ENCODE measurements at regions not wholly inside any gene's neighbourhood (a gene's known extent, or its start where the extent isn't known, plus 50 kb on each side); places are given as distances from the start of the nearest gene placed in this dataset.

DNA sequence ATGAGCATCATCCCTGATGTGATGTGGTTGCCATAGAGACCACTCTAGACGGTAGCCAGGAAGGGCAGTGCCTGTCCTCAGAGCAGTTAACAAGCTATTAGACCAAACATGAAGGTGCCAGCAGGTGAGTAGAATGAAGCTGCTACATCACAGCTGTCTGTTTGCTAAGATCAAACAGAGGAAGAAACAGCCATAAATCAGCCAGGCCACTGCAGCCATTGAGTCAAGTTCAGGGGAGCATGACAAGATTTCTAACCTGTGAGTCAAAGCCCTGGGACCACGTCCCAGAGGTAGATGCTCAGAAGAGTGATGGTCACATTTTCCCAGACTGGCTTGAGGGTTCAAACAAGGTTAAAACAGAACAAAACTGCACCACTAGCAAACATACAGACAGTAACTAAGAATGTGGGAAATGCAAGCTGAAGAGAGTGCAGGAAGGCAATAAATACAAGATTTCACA, 450.6 kb upstream of the DAB1 start:
- no peaks in the 10 kb centered on the region for H3K9me3 ChIP-seq
- H3K27me3 ChIP-seq, result no peaks in the 10 kb centered on the region
- no peaks in the 10 kb centered on the region for H3K4me1 ChIP-seq
- no peak for TF ChIP-seq POLR2A (IDR thresholded peaks at IDR 0.05)
- TF ChIP-seq, protein P1, sequence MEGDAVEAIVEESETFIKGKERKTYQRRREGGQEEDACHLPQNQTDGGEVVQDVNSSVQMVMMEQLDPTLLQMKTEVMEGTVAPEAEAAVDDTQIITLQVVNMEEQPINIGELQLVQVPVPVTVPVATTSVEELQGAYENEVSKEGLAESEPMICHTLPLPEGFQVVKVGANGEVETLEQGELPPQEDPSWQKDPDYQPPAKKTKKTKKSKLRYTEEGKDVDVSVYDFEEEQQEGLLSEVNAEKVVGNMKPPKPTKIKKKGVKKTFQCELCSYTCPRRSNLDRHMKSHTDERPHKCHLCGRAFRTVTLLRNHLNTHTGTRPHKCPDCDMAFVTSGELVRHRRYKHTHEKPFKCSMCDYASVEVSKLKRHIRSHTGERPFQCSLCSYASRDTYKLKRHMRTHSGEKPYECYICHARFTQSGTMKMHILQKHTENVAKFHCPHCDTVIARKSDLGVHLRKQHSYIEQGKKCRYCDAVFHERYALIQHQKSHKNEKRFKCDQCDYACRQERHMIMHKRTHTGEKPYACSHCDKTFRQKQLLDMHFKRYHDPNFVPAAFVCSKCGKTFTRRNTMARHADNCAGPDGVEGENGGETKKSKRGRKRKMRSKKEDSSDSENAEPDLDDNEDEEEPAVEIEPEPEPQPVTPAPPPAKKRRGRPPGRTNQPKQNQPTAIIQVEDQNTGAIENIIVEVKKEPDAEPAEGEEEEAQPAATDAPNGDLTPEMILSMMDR (IDR thresholded peaks at IDR 0.05 in 4 of 5, conservative IDR thresholded peaks at IDR 0.05 in 1 of 5), result no peak
- DNase-seq, result no peak
- no peak overlapping the region for H3K27ac ChIP-seq
- ATAC-seq, result no peak
- no peak overlapping the region for H3K4me3 ChIP-seq
- in situ Hi-C loops (cut with MboI; ENCODE audit: low sequenced_read_pairs in 4 of 4), result no loop called here
- intact Hi-C loops (cut with DNase I; ENCODE audit: low total_unique reads), result no loop called here
- H3K36me3 ChIP-seq, result no peaks in the 10 kb centered on the region

DNA sequence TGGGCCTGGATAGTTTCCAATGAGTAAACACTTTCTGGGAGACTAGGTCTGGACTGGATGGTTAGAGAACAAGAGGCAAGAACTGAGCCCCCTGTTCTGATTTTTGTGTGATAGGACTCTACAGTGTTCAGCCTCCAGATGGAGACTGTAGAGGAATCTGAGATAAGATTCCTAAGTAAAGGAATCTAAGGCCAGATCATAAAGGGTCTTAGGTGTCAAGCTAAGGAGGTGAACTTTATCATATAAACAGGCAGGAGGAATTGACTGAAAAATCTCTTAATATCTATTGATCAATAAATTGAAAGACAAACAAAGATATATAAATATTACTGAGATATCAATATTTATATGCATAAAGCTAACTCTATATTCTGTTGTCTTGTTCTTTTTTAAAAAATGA, 449.1 kb upstream of the DAB1 start:
- DNase-seq (no peak), ATAC-seq (no peak)
- no peak for TF ChIP-seq POLR2A (IDR thresholded peaks at IDR 0.05)
- TF ChIP-seq, protein P1 (IDR thresholded peaks at IDR 0.05 in 4 of 5, conservative IDR thresholded peaks at IDR 0.05 in 1 of 5), result no peak
- Histone ChIP-seq H3K4me3 (no peak overlapping the region), H3K4me1 (no peaks in the 10 kb centered on the region), H3K36me3 (no peaks in the 10 kb centered on the region), H3K9me3 (no peaks in the 10 kb centered on the region), H3K27ac (no peak overlapping the region), H3K27me3 (no peaks in the 10 kb centered on the region)
- in situ Hi-C loops (cut with MboI; ENCODE audit: low sequenced_read_pairs in 4 of 4) (no loop called here), intact Hi-C loops (cut with DNase I; ENCODE audit: low total_unique reads) (no loop called here)

DNA sequence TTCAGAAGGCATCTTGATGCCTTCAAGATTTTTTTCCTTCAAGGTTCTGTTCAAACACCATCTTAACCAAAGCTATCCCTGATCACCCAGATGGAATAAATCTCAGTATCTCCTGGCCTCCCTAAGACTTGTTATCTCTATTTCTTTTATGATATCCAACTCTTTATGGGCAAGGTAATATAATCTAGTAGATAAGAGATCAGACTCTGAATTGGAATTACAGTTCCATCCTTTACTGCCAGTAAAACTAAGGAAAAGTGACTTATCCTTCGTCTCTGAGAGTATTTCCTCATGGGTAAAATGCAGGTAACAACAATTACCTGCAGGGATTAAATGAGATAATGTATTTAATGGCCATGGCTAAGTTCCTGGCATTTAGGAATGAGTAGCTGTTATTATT, 445.0 kb upstream of the DAB1 start:
- TF ChIP-seq POLR2A (IDR thresholded peaks at IDR 0.05), result no peak
- TF ChIP-seq, protein P1 (IDR thresholded peaks at IDR 0.05 in 4 of 5, conservative IDR thresholded peaks at IDR 0.05 in 1 of 5), result no peak
- in situ Hi-C loops (cut with MboI; ENCODE audit: low sequenced_read_pairs in 4 of 4), result no loop called here
- DNase-seq, result no peak

DNA sequence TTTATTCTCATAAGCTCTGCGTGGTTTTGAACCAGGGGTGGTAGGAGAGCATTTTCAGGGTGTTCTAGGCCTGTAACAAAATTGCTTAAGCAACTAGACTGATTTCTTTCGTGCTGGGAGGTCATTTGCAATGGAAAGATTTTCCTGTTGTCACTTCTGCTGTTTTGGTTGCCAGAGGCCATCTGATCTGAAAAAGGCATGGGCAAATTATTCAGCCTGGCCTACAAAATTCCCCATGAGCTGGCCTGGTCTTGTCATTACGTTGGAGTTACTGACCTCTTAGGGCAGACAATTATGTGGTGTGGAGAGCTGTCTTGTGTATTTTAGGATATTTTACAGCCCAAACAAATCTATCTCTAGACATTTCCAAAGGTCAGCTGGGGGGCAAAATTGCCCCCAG, 444.4 kb upstream of the DAB1 start:
- H3K9me3 ChIP-seq, result no peaks in the 10 kb centered on the region
- H3K36me3 ChIP-seq, result no peaks in the 10 kb centered on the region
- no peaks in the 10 kb centered on the region for H3K4me1 ChIP-seq
- in situ Hi-C loops (cut with MboI; ENCODE audit: low sequenced_read_pairs in 4 of 4) (no loop called here), intact Hi-C loops (cut with DNase I; ENCODE audit: low total_unique reads) (no loop called here)
- H3K27me3 ChIP-seq, result no peaks in the 10 kb centered on the region
- no peak overlapping the region for H3K27ac ChIP-seq
- DNase-seq (no peak), ATAC-seq (no peak)
- no peak overlapping the region for H3K4me3 ChIP-seq
- TF ChIP-seq POLR2A (IDR thresholded peaks at IDR 0.05), result no peak
- TF ChIP-seq, protein P1 (IDR thresholded peaks at IDR 0.05 in 4 of 5, conservative IDR thresholded peaks at IDR 0.05 in 1 of 5), result no peak

More for the DNA sequence above, 445.0 kb upstream of the DAB1 start:
- H3K27ac ChIP-seq, result no peak overlapping the region
- H3K27me3 ChIP-seq, result no peaks in the 10 kb centered on the region
- H3K9me3 ChIP-seq, result no peaks in the 10 kb centered on the region
- no peak overlapping the region for H3K4me3 ChIP-seq
- no peak for ATAC-seq
- H3K36me3 ChIP-seq, result no peaks in the 10 kb centered on the region
- intact Hi-C loops (cut with DNase I; ENCODE audit: low total_unique reads), result no loop called here
- H3K4me1 ChIP-seq, result no peaks in the 10 kb centered on the region

DNA sequence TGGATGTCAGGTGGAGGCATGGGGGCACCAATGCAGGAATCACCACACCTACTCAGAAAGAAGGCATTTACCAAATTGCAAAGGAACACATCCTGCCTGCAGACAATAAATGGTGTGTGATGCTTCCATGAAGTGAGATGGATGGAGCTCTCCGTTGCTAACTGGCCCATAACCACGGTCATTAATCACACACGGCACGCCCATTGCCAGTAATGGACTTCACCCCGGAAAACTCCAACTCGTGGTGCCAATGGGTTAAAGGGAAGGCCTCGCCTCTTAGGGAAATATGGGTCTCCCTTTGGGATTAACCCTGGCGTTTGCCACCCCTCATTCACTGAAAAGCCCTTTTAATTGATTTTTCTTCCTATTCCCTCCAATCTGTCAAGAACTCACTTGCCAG, 443.1 kb upstream of the DAB1 start:
- no peak for DNase-seq
- Histone ChIP-seq H3K27ac (no peak overlapping the region), H3K27me3 (no peaks in the 10 kb centered on the region), H3K4me3 (no peak overlapping the region), H3K9me3 (no peaks in the 10 kb centered on the region), H3K36me3 (no peaks in the 10 kb centered on the region), H3K4me1 (no peaks in the 10 kb centered on the region)
- intact Hi-C loops (cut with DNase I; ENCODE audit: low total_unique reads), result no loop called here
- TF ChIP-seq, protein P1 (IDR thresholded peaks at IDR 0.05 in 4 of 5, conservative IDR thresholded peaks at IDR 0.05 in 1 of 5), result no peak
- TF ChIP-seq POLR2A (IDR thresholded peaks at IDR 0.05), result no peak
- ATAC-seq, result no peak
- in situ Hi-C loops (cut with MboI; ENCODE audit: low sequenced_read_pairs in 4 of 4), result no loop called here
